SK-N-MC (cell line): ENCODE measurements at regions not wholly inside any gene's neighbourhood (a gene's known extent, or its start where the extent isn't known, plus 50 kb on each side); places are given as distances from the start of the nearest gene placed in this dataset.

Experiments used
- DNase-seq: peaks from one replicate; pipeline ENCODE4 v3.0.0-alpha.2; 2011; ENCODE audit warnings: low read depth, low spot score
- H3K27ac ChIP-seq: fragments of 200-600 bp; sonication (generic); 2 replicates; pipeline ENCODE4 v1.5.1; 2016; ENCODE audit warnings: mixed run types
- H3K36me3 ChIP-seq: fragments of 200-600 bp; sonication (generic); 2 replicates; pipeline ENCODE4 v1.6.1; 2017; ENCODE audit warnings: antibody characterized with exemption, low read length, mixed read lengths; ENCODE audit not compliant: insufficient read depth
- H3K4me3 ChIP-seq: fragments of 200-600 bp; sonication (generic); 2 replicates; pipeline ENCODE4 v1.5.1; 2016
- H3K9ac ChIP-seq: fragments of 200-600 bp; sonication (generic); 2 replicates; pipeline ENCODE4 v1.8.0; 2017; ENCODE audit warnings: mixed run types, mixed read lengths; ENCODE audit not compliant: insufficient read length
- H3K9me3 ChIP-seq: fragments of 200-600 bp; sonication (generic); 2 replicates; pipeline ENCODE4 v1.6.1; 2017; ENCODE audit warnings: low read depth, mild to moderate bottlenecking, antibody characterized with exemption, low read length, moderate library complexity, mixed read lengths
- EZH2 ChIP-seq: fragments of 200-600 bp; sonication (generic); IDR thresholded peaks from one replicate; pipeline ENCODE4 v1.6.1; 2017; ENCODE audit warnings: antibody characterized with exemption
- FOXP2 ChIP-seq: optimal IDR thresholded peaks from 2 replicates; pipeline ENCODE3; 2011; ENCODE audit warnings: mild to moderate bottlenecking, moderate library complexity; ENCODE audit not compliant: insufficient read depth; ENCODE audit errors: extremely low read length, control extremely low read depth
- POLR2AphosphoS5 ChIP-seq: IDR thresholded peaks from 2 replicates; pipeline ENCODE4 v1.6.1; 2012; ENCODE audit warnings: mild to moderate bottlenecking, low read depth, low read length, borderline replicate concordance

- H3K9ac ChIP-seq = no peak overlapping the region
- H3K36me3 ChIP-seq = no peaks in the 10 kb centered on the region
- H3K9me3 ChIP-seq = no peaks in the 10 kb centered on the region
- H3K4me3 ChIP-seq = no peak overlapping the region
- DNase-seq = peak; percentile 12
- TF ChIP-seq POLR2AphosphoS5 (no peak), FOXP2 (no peak), EZH2 (no peak)
- peak overlapping the region; percentile 63 for H3K27ac ChIP-seq
These were observed 50.1 kb upstream of the KCNH7 start for GRCh38 chr2:162888652-162889051.
